ENCODE measurements at regions not wholly inside any gene's neighbourhood (a gene's known extent, or its start where the extent isn't known, plus 50 kb on each side); places are given as distances from the start of the nearest gene placed in this dataset.

DNA sequence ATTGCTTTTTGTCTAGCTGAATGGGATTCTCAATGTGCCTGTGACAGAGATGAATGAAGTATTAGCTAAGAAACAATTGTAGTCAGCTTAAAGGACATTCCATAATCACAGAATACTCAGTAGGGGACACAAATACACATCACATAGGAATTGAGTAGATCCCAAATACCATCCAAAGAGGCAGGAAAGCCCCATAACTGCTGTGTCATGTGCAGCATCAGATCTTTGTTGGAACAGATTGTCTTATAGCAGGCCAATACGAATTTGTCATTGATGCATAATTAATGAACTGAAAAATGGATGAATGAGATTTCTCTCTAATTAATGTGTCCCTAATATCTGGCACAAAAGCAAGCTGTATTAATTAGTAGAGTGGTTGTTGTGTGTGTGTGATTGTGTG, 82.3 kb upstream of the S1PR1 start (continued):
- TF ChIP-seq ZNF462 (CRISPR knock-in tag; IDR thresholded peaks at IDR 0.05): no peak
- TF ChIP-seq NANOG (IDR thresholded peaks at IDR 0.05; ENCODE audit: borderline replicate concordance): no peak

DNA sequence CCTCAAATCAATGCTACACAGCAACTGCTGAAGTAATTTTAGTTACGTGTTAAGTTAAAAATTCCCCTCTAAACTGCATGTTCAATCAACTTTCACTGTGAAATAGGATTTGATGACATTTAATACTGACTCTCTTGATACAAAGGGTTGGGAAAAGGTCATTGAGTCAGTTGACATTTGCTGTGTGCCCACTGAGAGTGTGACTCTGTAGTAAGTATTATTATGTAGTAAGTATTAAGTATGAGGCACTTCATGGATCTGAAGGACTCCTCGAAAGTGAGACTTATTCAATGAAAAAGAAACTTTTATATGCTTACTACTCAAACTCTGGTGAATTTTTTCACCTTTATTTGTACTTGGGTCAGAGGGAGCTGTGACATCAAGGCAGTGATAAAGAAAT, 83.1 kb upstream of the S1PR1 start:
- H3K4me1 ChIP-seq (ENCODE audit: insufficient read depth): peaks cover 6% of the 10 kb centered on the region; the same call in 1 of the 2 replicates
- no peak overlapping the region for H2AFZ ChIP-seq
- no peaks in the 10 kb centered on the region for H3K27me3 ChIP-seq (ENCODE audit: insufficient read depth)
- H4K20me1 ChIP-seq (replicated peaks; ENCODE audit: insufficient read depth): no peaks in the 10 kb centered on the region
- H3K36me3 Mint-ChIP-seq (ENCODE audit: low read depth): no peaks in the 10 kb centered on the region
- no peak overlapping the region for H3K27ac Mint-ChIP-seq
- ATAC-seq: no peak
- DNase-seq (ENCODE audit: low spot score): no peak
- H3K36me3 ChIP-seq (ENCODE audit: insufficient read depth): no peaks in the 10 kb centered on the region
- no peaks in the 10 kb centered on the region for H3K9me3 Mint-ChIP-seq
- no peaks in the 10 kb centered on the region for H3K79me2 ChIP-seq (replicated peaks; ENCODE audit: insufficient read depth)
- H3K27me3 Mint-ChIP-seq (ENCODE audit: insufficient read depth, low read depth, poor library complexity): no peaks in the 10 kb centered on the region
- H3K9me2 ChIP-seq (ENCODE audit: insufficient read depth): no peaks in the 10 kb centered on the region
- no peak overlapping the region for H3K27ac ChIP-seq (ENCODE audit: low read depth)
- H3F3A ChIP-seq (replicated peaks; ENCODE audit: low read depth): no peaks in the 10 kb centered on the region
- no peak overlapping the region for H3K4me3 Mint-ChIP-seq
- no peak overlapping the region for H3K4me3 ChIP-seq
- H3K4me1 Mint-ChIP-seq: peaks cover 17% of the 10 kb centered on the region
- no peak overlapping the region for H3K4me2 ChIP-seq
- TF ChIP-seq EZH2 (IDR thresholded peaks at IDR 0.05; ENCODE audit: low read depth, unreplicated experiment): no peak
- no peak for TF ChIP-seq CTCF (conservative IDR thresholded peaks at IDR 0.05; ENCODE audit: low read depth in 2 of 2)
- TF ChIP-seq CREB1 (CRISPR knock-in tag; IDR thresholded peaks at IDR 0.05; ENCODE audit: low read depth): no peak
- TF ChIP-seq NANOG (IDR thresholded peaks at IDR 0.05; ENCODE audit: borderline replicate concordance): no peak
- TF ChIP-seq STAT1 (IDR thresholded peaks at IDR 0.05; ENCODE audit: unreplicated experiment): no peak
- no peak for TF ChIP-seq JUNB (IDR thresholded peaks at IDR 0.05; ENCODE audit: unreplicated experiment)
- no peak for TF ChIP-seq ETS1 (IDR thresholded peaks at IDR 0.05)
- TF ChIP-seq ZNF114 (CRISPR knock-in tag; IDR thresholded peaks at IDR 0.05): no peak
- TF ChIP-seq POLR2AphosphoS5 (IDR thresholded peaks at IDR 0.05; ENCODE audit: low read depth): no peak

Measured in GM23338 (cell line).